SK-N-MC (cell line): ENCODE measurements at regions not wholly inside any gene's neighbourhood (a gene's known extent, or its start where the extent isn't known, plus 50 kb on each side); places are given as distances from the start of the nearest gene placed in this dataset.

Experiments
- EZH2 ChIP-seq: fragments of 200-600 bp; sonication (generic); IDR thresholded peaks from one replicate; pipeline ENCODE4 v1.6.1; 2017; ENCODE audit warnings: antibody characterized with exemption
- POLR2AphosphoS5 ChIP-seq: IDR thresholded peaks from 2 replicates; pipeline ENCODE4 v1.6.1; 2012; ENCODE audit warnings: mild to moderate bottlenecking, low read depth, low read length, borderline replicate concordance

GRCh38 chr1:105585791-105586190 is 1470.7 kb upstream of the PRMT6 start:
- no peak for TF ChIP-seq EZH2
- TF ChIP-seq POLR2AphosphoS5 = no peak
